T-helper 2 cell treated with Interferon-gamma antibody and Interleukin-4, amounts not matched to agents 100 ng/mL and 5 ng/mL, for 36 hours (primary cell): ENCODE measurements at regions not wholly inside any gene's neighbourhood (a gene's known extent, or its start where the extent isn't known, plus 50 kb on each side); places are given as distances from the start of the nearest gene placed in this dataset.
"Not testable (repeated sequence)": the region's sequence is repeated elsewhere in the genome, so short reads cannot be mapped to it uniquely, and the experiment has no call there.

Experiments used
- intact Hi-C: fragments of 100-400 bp; cut with micrococcal nuclease; formaldehyde crosslinking; loops from one replicate; pipeline ENCODE4 v1.15.1; 2023

- intact Hi-C loops, result no loop called here
Observed at GRCh38 chr7:65254061-65254460, 119.6 kb upstream of the ZNF92 start.

GRCh38 chr7:65251851-65252620 is 121.6 kb upstream of the ZNF92 start:
- intact Hi-C loops, result no loop called here

GRCh38 chr7:65250697-65251395 is 122.8 kb upstream of the ZNF92 start:
- intact Hi-C loops, result no loop called here

GRCh38 chr7:65250216-65250615 is 123.4 kb upstream of the ZNF92 start:
- intact Hi-C loops, result no loop called here

GRCh38 chr7:65247491-65247890 is 126.2 kb upstream of the ZNF92 start:
- intact Hi-C loops, result no loop called here

- intact Hi-C loops, result no loop called here
Observed at GRCh38 chr7:65239707-65240352, 133.8 kb upstream of the ZNF92 start.

- intact Hi-C loops, result no loop called here
Observed at GRCh38 chr7:65239324-65239706, 134.3 kb upstream of the ZNF92 start.

GRCh38 chr7:65238785-65239184 is 134.9 kb upstream of the ZNF92 start:
- intact Hi-C loops, result no loop called here

GRCh38 chr7:65235586-65235985 is 138.1 kb upstream of the ZNF92 start:
- intact Hi-C loops, result no loop called here

- intact Hi-C loops, result no loop called here
Observed at GRCh38 chr7:65233409-65234034, 140.1 kb upstream of the ZNF92 start.

GRCh38 chr7:65230231-65230630 is 143.4 kb upstream of the ZNF92 start:
- intact Hi-C loops, result no loop called here

- intact Hi-C loops, result loop anchor here (10.0 kb wide), 1 partner anchor 149 kb away; the partner anchor contains the start of gene ZNF92
Observed at GRCh38 chr7:65225422-65226006, 148.1 kb upstream of the ZNF92 start.

GRCh38 chr7:65222655-65223054 is 151.0 kb upstream of the ZNF92 start:
- intact Hi-C loops, result loop anchor here (10.0 kb wide), 1 partner anchor 152 kb away; the partner anchor contains the start of gene ZNF92

- intact Hi-C loops, result loop anchor here (10.0 kb wide), 1 partner anchor 153 kb away; the partner anchor contains the start of gene ZNF92
Observed at GRCh38 chr7:65221683-65222082, 152.0 kb upstream of the ZNF92 start.

GRCh38 chr7:65219623-65220022 is 154.0 kb upstream of the ZNF92 start:
- intact Hi-C loops, result loop anchor here (10.0 kb wide), 1 partner anchor 155 kb away; the partner anchor contains the start of gene ZNF92

- intact Hi-C loops, result loop anchor here (1.0 kb wide), 1 partner anchor 91 kb away; no protein-coding TSS in a partner anchor
Observed at GRCh38 chr7:65216469-65216868, 157.2 kb upstream of the ZNF92 start.

GRCh38 chr7:65213260-65213659 is 160.4 kb upstream of the ZNF92 start:
- intact Hi-C loops, result not testable (repeated sequence)

- intact Hi-C loops, result not testable (repeated sequence)
Observed at GRCh38 chr7:65199221-65199620, 174.4 kb upstream of the ZNF92 start.

GRCh38 chr7:65193334-65194058 is 180.2 kb upstream of the ZNF92 start:
- intact Hi-C loops, result not testable (repeated sequence)

- intact Hi-C loops, result not testable (repeated sequence)
Observed at GRCh38 chr7:65177041-65177440, 170.6 kb upstream of the ERV3-1 start.
